Left renal pelvis (tissue), 4 donors: ENCODE measurements at regions not wholly inside any gene's neighbourhood (a gene's known extent, or its start where the extent isn't known, plus 50 kb on each side); places are given as distances from the start of the nearest gene placed in this dataset.

Experiments
- DNase-seq, 4 donors: peaks; one replicate each; pipeline ENCODE4 v3.0.0-alpha.2; 2013; ENCODE audit warnings: low read depth in 4 of 4, low spot score in 3 of 4

DNA sequence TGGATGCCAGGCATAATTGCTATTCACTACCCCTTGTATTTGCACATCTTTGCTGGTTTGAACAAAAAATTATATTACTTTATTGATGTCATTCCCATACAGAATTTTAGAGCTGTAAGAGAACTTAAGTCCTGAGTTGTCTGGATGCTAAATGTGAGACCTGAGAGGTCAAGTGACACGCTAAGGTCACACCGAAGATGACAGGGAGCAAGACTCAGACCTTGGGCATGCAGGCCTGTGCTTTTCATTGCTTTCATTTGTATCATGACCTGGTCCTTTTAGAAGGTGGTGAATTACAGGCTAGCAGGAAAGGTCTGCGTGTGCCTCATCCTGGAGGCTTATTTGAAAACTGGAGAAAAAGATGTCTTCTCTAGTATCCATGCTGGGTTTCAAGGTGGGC is 312.0 kb upstream of the RASGRP1 start:
- DNase-seq, result no peak

DNA sequence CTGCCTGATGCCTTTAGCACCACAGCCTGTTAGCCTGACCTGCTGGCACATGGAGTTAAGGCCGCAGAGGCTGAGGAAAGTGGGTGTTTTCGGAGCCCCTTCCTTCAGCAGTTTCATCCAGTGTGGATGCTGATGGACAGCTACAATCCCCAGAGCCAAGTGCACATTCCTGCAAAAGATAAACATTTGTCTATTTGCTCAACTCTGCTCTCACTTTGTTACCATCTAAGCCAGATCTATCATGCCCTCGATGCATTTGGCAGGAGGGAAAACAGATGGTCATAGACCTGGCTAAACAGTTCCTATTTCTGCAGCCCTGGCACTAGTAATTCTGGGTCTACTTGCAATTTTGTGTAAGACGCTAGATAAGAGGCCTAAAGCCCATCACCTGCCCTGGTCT is 312.9 kb upstream of the RASGRP1 start:
- no peak for DNase-seq

DNA sequence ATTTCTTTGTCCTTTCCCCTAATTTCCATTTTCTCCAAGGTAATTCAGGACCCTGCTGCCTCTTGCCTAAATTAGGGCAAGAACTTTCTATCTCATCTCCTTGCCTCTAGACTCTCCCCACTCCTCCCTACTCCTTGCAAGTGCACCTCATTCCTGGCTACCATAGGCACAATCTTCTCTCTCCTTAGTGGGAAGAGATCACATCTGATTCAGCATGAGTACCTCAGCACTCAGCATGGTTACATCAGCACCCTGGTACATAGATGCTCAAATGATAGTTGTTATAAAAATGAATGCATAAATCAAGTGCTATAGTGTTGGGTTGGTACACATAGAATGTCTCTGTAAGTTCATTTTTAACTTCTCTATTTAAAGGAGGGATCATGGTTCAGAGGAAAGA is 313.4 kb upstream of the RASGRP1 start:
- DNase-seq, result no peak

DNA sequence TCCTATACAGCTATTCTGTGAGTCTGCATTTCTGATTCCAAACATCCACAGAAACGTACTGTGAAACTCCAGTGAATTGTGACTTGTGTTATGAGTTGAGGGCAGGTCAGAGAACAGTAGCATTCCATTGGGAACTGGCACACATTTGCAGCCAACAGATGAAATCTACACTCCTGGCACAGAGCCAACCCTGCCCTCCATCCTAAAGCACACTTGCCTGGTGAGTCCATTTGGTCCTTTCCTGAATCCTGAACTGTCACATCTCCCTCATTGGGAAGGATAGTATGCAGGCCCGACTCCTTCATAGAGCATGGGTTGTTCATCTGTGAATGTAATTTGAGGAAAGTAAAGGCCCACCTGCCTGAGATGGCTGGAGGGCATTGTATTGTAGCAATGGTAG is 314.3 kb upstream of the RASGRP1 start:
- DNase-seq, result no peak

DNA sequence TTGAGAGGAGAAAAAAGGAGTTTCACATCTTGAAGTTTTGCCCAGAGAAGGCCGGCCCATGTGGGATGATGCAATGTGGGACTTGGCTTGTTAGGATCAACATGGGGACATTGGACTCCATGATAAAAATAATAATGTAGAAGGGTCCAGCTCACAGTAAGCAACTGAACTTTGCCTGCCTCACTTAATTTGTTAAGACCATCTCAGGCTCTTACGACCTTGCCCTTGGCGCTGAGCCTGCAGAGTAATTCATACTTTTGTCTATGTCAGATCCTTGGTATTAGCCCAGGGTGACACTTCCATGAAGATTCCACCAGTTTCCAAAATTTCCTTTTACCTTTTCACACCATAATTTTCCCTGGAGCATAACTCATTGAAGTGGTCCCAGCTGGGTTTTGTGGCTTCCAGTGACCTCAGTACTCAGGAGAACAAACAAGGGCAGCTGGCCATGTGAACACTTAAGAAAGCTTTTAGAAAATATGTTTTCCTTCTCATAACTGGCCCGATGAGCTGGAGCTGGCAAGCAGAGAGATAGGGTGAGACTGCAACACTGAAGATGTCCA is 315.4 kb upstream of the RASGRP1 start:
- DNase-seq, result no peak

DNA sequence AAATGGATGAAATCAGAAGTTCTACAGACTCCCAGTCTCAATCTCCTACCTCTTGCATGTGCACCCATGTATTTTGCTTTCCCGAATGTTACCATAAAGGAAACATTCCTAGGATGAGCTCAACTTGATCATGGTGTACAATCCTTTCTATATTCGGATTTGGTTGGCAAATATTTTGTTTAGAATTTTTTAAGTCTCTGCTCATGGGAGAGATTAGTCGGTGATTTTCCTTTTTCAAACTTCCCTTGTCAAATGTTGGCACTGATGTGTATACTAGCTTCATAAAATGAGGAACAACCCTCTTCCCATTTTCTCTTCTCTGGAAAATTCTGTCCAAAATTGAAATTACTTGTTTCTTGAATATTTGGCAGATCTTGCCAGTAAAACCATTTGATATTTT is 317.6 kb upstream of the RASGRP1 start:
- DNase-seq, result no peak

DNA sequence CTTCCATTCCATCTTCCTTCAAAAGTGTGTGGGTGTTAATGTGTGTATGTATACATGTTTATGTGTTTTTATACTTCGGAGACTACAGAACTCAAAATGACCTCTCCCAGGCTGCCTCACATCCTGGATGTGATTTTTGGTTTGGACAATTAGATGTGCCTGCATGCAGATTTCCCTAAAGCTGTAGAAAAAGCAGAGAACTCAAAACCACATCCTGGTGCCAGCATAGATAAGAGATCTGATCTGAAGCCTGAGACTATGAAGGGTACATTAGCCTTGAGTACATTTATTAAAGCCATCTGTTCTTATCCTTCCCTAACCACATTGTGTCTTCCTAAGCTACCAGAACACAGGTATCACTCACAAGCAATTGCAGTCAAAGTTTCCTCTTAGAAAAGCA is 319.4 kb upstream of the RASGRP1 start:
- DNase-seq, result no peak

DNA sequence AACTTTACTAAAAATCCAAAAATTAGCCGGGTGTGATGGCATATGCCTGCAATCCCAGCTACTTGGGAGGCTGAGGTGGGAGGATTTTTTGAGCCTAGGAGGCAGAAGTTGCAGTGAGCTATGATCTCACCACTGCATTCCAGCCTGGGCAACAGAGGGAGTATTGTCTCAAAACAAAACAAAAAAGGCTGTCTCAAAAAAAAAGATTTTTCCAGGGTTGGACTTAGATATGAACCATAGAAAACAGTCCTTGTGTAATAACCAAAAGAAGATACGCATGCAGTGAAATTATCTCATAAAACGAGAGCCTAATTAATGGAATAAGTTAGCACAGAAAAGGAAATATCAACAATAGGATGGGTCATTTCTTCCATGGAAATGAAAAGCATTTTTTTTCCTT is 320.4 kb upstream of the RASGRP1 start:
- DNase-seq, result no peak

DNA sequence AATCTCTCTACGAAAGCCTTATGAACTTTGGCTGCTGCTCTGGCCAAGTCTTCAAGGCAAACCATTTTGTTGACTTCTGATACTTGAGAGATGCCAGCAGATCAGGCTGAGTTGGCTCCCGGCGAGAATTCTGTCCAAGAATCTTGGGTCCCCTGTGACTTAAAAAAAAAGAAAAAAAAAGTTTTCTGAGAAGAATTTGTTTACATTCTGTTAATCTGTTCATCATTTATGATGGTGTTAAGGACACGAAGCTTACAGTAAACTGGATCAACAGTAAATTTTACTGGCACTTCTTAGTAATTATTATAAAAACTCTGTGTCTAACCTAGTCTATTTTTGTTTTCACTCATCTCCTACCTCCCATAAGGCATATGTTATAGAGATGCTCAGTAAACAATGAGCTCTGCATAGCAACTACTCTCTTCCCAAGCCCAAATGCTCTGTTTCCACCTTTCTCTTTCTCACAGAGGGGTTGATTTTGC is 320.9 kb upstream of the RASGRP1 start:
- DNase-seq, result no peak

DNA sequence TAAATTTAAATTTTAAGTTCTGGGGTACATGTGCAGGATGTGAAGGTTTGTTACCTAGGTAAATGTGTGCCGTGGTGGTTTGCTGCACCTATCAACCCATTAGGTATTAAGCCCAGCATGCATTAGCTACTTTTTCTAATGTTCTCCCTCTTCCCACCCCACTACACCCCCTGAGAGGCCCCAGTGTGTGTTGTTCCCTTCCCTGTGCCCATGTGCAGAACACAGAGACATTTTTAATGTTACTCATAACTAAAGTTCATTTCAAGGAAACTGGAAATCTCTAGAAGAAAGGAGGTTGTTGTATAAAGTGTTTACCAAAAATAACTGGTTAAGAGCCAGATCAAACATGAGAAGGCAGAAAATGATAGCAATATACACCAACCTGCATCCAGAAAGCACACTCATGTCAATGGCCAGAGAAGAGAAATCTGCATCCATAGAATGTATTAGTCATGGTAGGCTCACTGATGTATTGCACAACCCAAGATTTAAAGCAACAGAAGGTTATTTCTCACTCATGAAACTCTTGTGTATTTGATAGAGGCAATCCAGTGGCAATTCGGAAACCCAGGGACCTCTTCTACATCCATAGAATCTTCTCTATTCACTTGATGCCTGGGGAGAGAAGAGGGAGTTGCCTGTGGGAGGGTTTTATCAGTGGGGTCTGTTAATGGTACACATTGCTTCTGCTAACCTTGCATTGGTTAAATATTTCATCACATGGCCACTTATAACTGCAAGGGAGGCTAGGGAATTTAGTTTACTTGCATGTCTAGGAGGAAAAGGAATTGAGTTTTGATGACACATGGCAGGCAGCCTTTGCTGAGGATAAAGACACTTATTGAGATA is 321.9 kb upstream of the RASGRP1 start:
- DNase-seq, result no peak

DNA sequence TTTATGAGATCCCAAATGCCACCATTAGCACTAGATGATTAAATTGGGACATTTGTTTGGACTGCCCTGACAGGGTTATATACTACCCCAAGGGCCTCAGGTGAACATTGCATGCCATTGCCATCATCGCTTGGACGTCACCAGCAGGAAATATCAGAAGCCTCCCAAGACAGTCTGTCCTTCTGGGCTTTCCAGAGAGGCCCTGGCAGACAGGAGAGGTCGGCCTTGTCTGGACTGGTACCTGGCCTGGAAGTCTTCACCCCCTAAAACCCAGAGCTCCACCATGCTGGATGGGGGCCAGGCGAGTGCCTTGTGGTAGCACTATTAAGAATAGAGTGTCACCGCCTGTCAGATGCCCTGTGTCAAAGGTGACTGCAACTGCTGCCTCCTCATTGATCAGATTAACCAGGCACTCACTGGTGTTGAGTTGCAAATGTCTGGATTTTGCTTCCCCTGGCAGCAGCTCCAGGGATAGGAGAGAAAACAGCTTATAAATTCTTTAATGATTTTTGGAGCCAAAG is 324.1 kb upstream of the RASGRP1 start:
- no peak for DNase-seq

DNA sequence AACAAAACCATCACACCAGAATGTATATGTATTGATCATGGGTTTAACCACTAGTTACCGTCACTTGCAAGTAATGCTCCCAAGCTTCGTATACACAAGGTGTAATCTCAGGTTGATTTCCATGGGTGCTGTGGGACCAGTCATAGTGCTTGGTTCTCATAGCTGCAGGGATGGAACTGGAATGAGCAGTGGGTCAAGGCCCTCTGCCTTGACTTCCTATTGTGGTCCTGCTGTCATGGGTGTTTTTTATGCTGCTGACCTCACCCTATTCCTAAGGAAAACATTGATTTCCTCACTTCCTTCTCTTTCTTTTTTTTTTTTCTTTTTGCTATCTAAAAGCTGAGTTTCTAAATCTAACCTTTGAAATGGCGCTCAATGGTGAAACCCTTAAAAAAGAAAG is 325.6 kb upstream of the RASGRP1 start:
- DNase-seq, result no peak

DNA sequence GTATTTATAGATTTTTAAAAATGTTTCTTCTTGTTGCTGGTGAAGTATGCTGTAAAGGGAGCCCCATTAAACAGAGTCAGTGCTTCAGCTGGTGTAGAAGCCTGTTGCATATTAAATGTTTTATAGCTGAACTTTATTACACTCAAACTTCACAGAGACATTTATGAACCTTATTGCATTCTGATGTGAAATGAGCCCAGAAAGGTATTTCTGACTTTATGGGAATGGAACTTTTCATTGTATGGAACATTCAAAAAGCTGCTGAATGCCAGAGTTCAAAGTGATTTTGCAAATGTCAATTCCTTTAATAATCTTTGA is 329.3 kb upstream of the RASGRP1 start:
- DNase-seq, result no peak

DNA sequence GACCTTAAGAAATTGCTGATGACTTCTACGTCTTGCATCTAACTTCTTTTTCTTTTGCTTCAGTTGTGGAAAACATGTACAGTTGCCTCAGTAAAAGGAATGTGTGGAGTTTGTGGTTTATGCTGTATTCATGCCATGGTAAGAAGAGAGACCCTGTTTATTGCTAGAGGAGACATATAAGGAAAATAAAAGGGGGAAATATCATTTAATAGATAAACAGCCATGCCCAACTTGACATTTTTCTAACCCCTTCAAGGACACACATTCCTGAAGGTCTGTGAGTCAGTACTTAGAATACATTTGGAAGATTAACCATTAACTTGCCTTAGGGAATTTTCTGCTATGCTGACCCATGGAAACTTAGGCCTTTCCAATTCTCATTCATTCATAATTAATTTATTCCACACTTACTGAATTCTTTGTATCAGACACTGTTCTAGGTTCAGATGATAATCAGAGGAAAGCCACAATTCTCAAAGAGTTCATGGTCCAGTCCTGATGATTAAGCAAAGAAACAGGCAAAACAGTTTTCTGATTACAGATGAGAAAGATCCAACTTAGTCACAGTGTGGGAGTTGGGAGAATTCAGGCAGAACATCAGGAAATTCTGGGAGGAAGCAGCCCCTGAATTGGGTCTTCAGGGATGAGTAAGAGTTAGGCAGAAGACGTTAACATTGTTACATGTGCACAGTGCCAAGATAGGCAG is 329.8 kb upstream of the RASGRP1 start:
- no peak for DNase-seq

DNA sequence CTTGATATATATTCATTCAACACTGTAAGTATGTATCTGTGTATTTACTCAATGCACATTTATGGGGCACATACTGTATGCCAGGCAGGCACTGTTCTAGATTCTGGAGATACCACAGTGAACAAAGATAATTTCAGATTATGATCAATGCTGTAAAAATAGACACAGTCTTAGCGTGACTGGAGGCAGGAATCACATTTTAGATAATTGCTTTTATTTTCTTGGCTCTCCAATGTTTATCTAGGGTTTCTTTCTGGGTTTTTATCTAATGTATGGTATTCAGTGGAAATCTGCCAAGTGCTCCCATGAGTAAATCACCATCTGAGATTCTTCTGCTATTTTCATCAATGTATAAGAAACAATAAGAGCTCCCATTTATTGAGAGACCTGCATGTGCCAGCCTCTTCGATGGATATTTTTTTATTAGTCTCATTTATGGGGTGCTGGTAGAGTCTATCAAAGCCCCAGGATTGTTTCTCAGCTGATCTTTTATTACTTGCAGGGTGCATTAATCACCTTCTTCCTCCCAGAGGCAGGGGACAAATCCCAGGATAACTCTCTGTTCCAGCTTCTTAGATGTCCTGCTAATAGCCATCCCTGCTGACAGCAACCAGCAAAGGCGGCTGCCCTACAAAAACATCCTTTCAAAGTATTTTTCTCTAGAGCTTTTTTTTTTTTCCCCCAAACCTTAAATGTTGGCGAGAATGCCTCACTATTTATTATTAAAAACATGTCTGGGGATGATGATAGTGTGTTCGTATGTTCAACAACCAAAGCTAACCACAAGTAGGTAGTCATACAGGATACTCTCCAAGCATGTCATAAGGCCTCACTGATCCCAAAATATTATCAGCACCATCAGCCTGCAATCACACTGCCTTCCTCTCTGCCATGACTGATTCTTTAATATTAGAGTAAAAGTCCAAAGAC is 331.0 kb upstream of the RASGRP1 start:
- DNase-seq, result no peak

DNA sequence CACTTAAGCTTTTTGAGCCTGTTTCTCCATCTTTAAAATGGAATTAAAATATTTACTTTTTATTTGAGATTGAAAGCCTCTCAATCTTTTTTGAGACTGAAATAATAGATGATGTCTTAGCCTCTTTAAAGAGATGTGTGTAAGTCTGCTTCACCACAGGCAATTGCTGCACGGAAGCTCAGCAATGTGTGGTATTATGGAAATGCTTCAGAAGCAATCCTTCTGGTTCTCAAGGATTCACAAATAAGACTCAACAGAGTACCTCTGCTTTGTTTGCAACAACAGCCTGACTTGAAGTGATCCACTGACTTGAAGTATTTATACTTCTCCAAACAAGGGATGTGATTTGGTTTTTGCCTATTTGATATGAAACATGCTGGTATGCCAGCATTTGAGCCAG is 332.0 kb upstream of the RASGRP1 start:
- no peak for DNase-seq

DNA sequence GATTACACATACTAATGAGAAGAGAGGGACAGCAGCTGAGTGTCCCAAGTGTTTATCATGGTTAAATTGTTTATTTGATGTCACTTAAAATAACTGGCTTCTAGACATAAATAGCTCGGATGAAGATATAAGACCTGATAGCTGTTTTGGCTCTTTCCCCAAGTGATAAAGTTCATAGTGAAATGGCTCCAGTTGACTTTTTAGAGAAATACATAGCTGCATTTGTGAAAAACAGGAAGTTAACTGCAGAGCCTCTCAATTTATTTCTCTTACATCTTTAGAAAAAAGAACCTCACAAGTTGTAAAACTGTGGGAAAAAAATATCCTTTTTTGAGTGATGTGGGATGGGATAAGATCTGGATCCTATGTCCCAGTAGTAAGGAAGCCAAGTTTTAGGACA is 332.9 kb upstream of the RASGRP1 start:
- no peak for DNase-seq

DNA sequence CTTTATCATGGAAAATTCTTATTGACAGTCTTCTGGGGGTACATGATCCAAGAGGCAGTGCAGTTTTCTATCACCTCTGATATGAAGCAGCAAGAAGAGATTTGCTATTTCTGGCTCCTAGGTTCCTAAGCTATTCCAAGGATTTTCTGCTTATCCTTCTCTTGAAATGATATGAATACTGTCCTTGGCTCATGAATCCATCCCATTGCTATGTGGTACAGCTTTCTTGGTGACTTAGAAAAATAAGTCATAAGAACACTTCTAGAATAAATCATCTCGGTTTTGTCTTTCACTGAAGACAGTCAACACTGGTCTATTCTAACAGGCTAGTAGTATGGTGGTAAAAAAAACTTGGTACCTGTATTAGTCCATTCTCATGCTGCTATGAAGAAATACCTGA is 333.6 kb upstream of the RASGRP1 start:
- DNase-seq, result no peak

DNA sequence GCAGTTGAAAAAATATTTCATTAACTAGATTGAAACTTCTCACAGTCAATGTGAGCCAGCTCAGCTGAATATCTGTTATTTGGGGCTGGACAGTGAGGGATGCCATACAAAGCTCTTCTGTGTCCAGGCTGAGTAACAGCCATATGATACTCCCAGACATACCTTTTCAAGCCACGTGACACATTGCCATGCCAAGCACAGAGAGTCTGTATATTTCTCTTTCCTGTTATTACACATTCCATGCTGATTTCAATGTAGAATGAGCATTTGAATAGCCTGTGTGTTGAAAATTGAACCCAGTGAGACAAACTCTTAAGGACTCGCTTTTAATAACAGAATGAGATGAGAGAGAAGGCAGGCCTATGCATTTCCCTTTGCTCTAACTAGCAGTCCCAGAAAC is 334.7 kb upstream of the RASGRP1 start:
- DNase-seq, result no peak

DNA sequence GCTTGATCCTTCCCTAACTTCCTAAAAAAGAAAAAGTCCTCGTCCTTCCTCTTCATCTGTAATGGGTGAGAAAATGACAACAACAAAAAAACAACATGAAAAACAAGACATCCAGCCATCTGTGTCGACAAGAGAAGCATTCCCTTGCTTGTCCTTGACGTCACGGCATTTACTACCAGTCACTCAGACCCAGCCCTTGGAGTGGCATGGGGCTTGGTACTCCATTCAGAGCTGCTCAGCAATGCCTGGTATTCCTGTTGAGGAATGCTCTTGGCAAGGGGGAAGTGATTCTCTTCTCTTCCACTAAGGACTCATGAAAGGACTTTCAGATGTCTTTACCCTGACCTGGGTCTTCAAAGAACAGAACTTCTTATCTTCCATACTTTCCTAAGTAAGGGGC is 339.7 kb upstream of the RASGRP1 start:
- no peak for DNase-seq

DNA sequence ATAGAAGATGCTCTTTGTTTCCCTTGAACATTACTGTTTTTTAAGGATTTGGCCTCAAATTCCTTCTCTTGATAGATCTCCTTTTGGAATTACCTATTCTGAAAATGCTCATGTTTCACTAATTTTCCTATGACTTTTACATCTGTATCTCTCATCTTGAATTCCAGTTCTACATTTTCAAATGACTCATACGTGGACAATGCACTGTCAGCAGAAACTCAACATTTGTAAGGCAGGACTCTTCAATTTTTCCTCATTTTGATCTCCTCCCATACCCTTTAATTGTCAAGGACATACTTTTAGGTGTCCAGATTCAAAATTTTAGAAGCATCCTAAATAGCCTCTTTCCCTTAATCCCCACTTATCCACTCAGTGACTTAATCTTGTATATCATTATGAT is 341.0 kb upstream of the RASGRP1 start:
- DNase-seq, result no peak
